ENCODE measurements at regions not wholly inside any gene's neighbourhood (a gene's known extent, or its start where the extent isn't known, plus 50 kb on each side); places are given as distances from the start of the nearest gene placed in this dataset.

DNA sequence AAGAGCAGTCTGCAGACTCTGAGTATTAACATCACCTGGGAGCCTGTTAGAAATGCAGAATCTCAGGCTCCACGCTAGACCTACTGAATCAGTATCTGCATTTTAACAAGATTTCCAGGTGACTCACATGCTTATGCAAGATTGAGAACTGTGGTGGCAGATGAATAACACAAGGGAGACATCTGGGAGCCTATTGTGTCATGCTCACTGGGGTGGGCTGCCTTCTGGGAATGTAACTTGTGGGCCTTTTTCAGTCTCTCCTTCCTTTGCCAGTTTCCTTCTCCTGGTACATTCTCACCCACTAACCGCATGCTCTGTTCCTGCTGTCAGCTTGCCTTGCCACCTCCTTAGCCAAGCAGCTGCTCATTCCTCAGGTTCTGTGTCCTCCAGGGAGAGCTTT lies 176.6 kb upstream of the C9orf72 start:
- no peak for TF ChIP-seq POLR2AphosphoS5 (IDR thresholded peaks at IDR 0.05)
- no peak for TF ChIP-seq EP300 (IDR thresholded peaks at IDR 0.05)
- TF ChIP-seq, protein P1, sequence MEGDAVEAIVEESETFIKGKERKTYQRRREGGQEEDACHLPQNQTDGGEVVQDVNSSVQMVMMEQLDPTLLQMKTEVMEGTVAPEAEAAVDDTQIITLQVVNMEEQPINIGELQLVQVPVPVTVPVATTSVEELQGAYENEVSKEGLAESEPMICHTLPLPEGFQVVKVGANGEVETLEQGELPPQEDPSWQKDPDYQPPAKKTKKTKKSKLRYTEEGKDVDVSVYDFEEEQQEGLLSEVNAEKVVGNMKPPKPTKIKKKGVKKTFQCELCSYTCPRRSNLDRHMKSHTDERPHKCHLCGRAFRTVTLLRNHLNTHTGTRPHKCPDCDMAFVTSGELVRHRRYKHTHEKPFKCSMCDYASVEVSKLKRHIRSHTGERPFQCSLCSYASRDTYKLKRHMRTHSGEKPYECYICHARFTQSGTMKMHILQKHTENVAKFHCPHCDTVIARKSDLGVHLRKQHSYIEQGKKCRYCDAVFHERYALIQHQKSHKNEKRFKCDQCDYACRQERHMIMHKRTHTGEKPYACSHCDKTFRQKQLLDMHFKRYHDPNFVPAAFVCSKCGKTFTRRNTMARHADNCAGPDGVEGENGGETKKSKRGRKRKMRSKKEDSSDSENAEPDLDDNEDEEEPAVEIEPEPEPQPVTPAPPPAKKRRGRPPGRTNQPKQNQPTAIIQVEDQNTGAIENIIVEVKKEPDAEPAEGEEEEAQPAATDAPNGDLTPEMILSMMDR (IDR thresholded peaks at IDR 0.05): no peak
- TF ChIP-seq POLR2A (IDR thresholded peaks at IDR 0.05; ENCODE audit: low read depth): no peak
- Histone ChIP-seq H3K4me1 (peaks cover 0 to 14% (median 7%) of the 10 kb centered on the region in 4 donors), H3K27me3 (no peaks in the 10 kb centered on the region), H3K36me3 (no peaks in the 10 kb centered on the region), H3K9me3 (no peaks in the 10 kb centered on the region), H3K27ac (replicated peaks in 1 of 4) (no peak overlapping the region), H3K4me3 (no peak overlapping the region)
- 74% methylated on average over 2 of the region's 2 CpGs for WGBS
- peak; percentile 50 for DNase-seq (ENCODE audit: extremely low spot score)
- intact Hi-C loops (cut with DNase I): no loop called here

DNA sequence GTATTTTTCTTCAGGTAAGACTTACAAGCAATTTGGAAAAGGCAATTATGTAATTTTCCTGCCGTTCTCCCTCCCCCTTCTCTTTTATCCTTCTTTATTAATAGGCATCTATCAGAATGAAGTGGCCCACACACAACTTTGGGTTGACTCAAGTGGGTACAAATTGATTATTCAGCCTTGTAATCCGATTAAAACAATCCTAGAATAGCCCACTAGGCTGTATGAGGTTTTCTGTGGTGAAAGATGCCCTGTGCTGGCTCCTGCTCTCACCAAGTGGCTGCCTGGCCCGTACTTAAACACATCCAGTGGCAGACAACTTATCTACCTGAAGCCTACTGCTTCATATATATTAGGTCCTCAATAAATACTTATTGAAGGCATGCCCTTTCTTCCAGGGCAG lies 177.3 kb upstream of the C9orf72 start:
- 82% methylated on average over 3 of the region's 3 CpGs for WGBS
- Histone ChIP-seq H3K9me3 (no peaks in the 10 kb centered on the region), H3K4me1 (peaks cover 0 to 14% (median 7%) of the 10 kb centered on the region in 4 donors), H3K4me3 (no peak overlapping the region), H3K27ac (replicated peaks in 1 of 4) (no peak overlapping the region), H3K27me3 (no peaks in the 10 kb centered on the region), H3K36me3 (no peaks in the 10 kb centered on the region)
- intact Hi-C loops (cut with DNase I): no loop called here
- TF ChIP-seq EP300 (IDR thresholded peaks at IDR 0.05): no peak
- TF ChIP-seq, protein P1 (IDR thresholded peaks at IDR 0.05): no peak
- TF ChIP-seq POLR2AphosphoS5 (IDR thresholded peaks at IDR 0.05): no peak
- no peak for TF ChIP-seq POLR2A (IDR thresholded peaks at IDR 0.05; ENCODE audit: low read depth)
- DNase-seq (ENCODE audit: extremely low spot score): peak; percentile 21

DNA sequence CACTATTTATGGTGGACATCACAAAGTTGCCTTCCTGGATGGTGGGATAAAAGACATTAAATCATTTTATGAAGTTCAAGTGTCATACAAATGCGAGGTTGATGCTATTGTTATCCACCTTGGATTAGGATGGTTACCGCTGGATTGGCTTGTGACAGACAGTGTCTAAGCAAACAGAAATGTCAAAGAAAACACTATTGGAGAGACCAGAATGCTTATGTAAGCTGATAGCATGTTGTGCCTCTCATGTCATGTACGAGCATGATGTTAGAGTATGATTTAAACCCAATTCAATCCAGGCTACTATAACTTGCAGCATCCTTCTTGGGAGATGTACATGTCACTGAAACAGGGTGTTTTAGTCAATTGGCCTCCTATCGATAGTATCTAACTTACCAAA lies 178.8 kb upstream of the C9orf72 start:
- WGBS: 96% methylated on average over 4 of the region's 4 CpGs
- Histone ChIP-seq H3K4me1 (peaks cover 0 to 6% (median 2%) of the 10 kb centered on the region in 4 donors), H3K4me3 (no peak overlapping the region), H3K36me3 (no peaks in the 10 kb centered on the region), H3K27me3 (no peaks in the 10 kb centered on the region), H3K27ac (replicated peaks in 1 of 4) (no peak overlapping the region), H3K9me3 (no peaks in the 10 kb centered on the region)
- DNase-seq (ENCODE audit: extremely low spot score): peak; percentile 72
- intact Hi-C loops (cut with DNase I): no loop called here
- TF ChIP-seq POLR2A (IDR thresholded peaks at IDR 0.05; ENCODE audit: low read depth) (no peak), EP300 (IDR thresholded peaks at IDR 0.05) (no peak), POLR2AphosphoS5 (IDR thresholded peaks at IDR 0.05) (no peak)
- TF ChIP-seq, protein P1 (IDR thresholded peaks at IDR 0.05): no peak

DNA sequence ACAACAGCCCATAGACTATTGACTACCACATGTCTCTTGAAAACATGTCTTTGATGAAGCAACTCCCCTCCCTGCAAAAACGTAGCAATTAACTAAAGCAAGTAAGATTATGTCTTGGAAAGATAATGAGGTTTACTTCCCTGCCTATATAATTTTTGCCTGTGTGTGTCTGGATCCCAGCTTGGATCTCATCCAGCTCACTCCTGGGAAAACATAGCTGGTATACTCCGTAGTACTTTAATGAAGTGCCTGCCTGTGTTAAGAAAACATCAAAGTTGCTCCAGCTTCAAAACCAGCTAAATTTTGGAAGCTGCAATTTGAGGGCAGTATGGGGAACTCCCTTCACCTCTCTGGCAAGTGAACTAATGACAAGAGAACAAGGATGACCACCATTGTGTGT lies 182.6 kb upstream of the C9orf72 start:
- no peaks in the 10 kb centered on the region for H3K4me1 ChIP-seq
- H3K4me3 ChIP-seq: no peak overlapping the region
- 71% methylated on average over 2 of the region's 2 CpGs for WGBS
- H3K9me3 ChIP-seq: no peaks in the 10 kb centered on the region
- intact Hi-C loops (cut with DNase I): no loop called here
- no peak overlapping the region for H3K27ac ChIP-seq (replicated peaks in 1 of 4)
- no peaks in the 10 kb centered on the region for H3K36me3 ChIP-seq
- no peaks in the 10 kb centered on the region for H3K27me3 ChIP-seq
- TF ChIP-seq EP300 (IDR thresholded peaks at IDR 0.05) (no peak), POLR2AphosphoS5 (IDR thresholded peaks at IDR 0.05) (no peak), POLR2A (IDR thresholded peaks at IDR 0.05; ENCODE audit: low read depth) (no peak)
- TF ChIP-seq, protein P1 (IDR thresholded peaks at IDR 0.05): no peak
- DNase-seq (ENCODE audit: extremely low spot score): peak; percentile 75

DNA sequence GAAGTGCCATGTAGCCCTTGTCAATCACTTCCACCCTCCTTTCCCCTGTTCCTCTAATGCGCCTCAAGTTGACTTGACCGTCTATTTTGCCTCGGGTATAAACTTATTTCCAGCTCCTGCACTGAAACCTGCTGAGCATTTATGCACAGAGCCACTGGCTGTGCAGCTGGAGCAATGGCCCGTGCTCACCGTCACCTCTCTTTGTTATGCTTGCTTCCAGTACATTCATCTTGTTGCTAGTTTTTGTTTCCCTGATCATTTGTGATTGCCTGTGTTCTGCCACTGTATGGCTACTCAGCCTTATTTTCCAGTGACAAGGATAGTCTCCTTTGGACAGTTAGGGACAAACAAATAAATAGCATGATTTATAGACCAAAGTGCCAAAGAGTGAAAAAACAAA lies 183.1 kb upstream of the C9orf72 start:
- Histone ChIP-seq H3K4me1 (no peaks in the 10 kb centered on the region), H3K27ac (replicated peaks in 1 of 4) (no peak overlapping the region), H3K9me3 (no peaks in the 10 kb centered on the region), H3K27me3 (no peaks in the 10 kb centered on the region), H3K36me3 (no peaks in the 10 kb centered on the region), H3K4me3 (no peak overlapping the region)
- 91% methylated on average over 5 of the region's 5 CpGs for WGBS
- TF ChIP-seq POLR2AphosphoS5 (IDR thresholded peaks at IDR 0.05) (no peak), EP300 (IDR thresholded peaks at IDR 0.05) (no peak), POLR2A (IDR thresholded peaks at IDR 0.05; ENCODE audit: low read depth) (no peak)
- TF ChIP-seq, protein P1 (IDR thresholded peaks at IDR 0.05): no peak
- intact Hi-C loops (cut with DNase I): no loop called here
- peak; percentile 47 for DNase-seq (ENCODE audit: extremely low spot score)

Measured in esophagus muscularis mucosa (tissue), 4 donors.